Prostate gland (tissue), 2 donors: ENCODE measurements at regions not wholly inside any gene's neighbourhood (a gene's known extent, or its start where the extent isn't known, plus 50 kb on each side); places are given as distances from the start of the nearest gene placed in this dataset.

Source experiments
- DNase-seq: peaks from one replicate; pipeline ENCODE4 v3.0.0-alpha.2; 2019; ENCODE audit warnings: low spot score
- H3K27ac ChIP-seq, 2 donors: fragments of 200-600 bp; sonication (generic); 2 replicates each; pipeline ENCODE4 v1.5.1; 2017 to 2019
- H3K27me3 ChIP-seq: fragments of 200-600 bp; sonication (generic); replicated peaks from 2 replicates; pipeline ENCODE4 v1.5.1; 2019; ENCODE audit not compliant: insufficient read depth
- H3K36me3 ChIP-seq, 2 donors: fragments of 200-600 bp; sonication (generic); 1 replicate in 1 of 2; 2 replicates in 1 of 2; pipeline versions ENCODE4 v1.5.1 to v1.8.1; 2017 to 2019
- H3K4me1 ChIP-seq: fragments of 200-600 bp; sonication (generic); replicated peaks from 2 replicates; pipeline ENCODE4 v1.5.1; 2019
- H3K4me3 ChIP-seq, 2 donors: fragments of 200-600 bp; sonication (generic); 2 replicates each; pipeline ENCODE4 v1.5.1; 2017 to 2019
- H3K9me3 ChIP-seq: fragments of 200-600 bp; sonication (generic); 2 replicates; pipeline ENCODE4 v1.5.1; 2017
- POLR2A ChIP-seq: fragments of 450-650 bp; IDR thresholded peaks from one replicate; pipeline ENCODE4 v1.6.1; 2016; ENCODE audit warnings: antibody characterized with exemption, mild to moderate bottlenecking
- POLR2AphosphoS5 ChIP-seq: sonication (generic); formaldehyde crosslinking; IDR thresholded peaks from one replicate; pipeline ENCODE4 v1.6.1; 2017; ENCODE audit warnings: antibody characterized with exemption
- WGBS: methylation state at CpG from one replicate; pipeline ENCODE4 v1.1.5; 2018; 5-methylcytosine and 5-hydroxymethylcytosine counted together
- intact Hi-C: fragments of 100-400 bp; cut with DNase I; formaldehyde crosslinking; loops from one replicate; pipeline ENCODE4 v1.14.2; 2022
- TF ChIP-seq, protein P1 (sequence below), 4 experiments: fragments of 200-600 bp in 2 of 4; fragments of 450-650 bp in 2 of 4; sonication (generic) in 2 of 4; IDR thresholded peaks; 1 replicate in 3 of 4; 2 replicates in 1 of 4; pipeline ENCODE4 v1.5.1; 2016 to 2019; ENCODE audit warnings: antibody characterized with exemption in 4 of 4, mild to moderate bottlenecking in 2 of 4, moderate library complexity in 2 of 4

DNA sequence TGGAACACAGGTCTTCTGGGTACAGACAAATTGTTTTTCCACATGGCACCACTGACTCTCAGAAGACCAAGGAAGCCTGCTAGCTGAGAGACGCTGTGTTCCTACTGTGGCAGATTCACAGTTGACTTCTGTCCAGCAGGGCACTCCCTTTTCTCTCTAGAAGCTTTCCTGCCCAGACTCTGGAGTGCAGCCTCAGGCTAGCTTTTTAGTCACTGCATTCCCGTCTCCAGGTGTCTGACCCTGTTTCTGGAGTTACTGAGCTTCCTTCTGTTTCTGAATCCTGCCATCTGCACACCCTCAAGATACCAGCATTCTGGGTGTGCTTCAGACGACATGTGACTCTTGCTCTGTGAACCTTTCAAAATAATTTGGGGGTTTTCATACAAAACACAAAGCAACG is 125.1 kb downstream of the TMEM200C start:
- Histone ChIP-seq H3K27ac (no peak overlapping the region), H3K9me3 (no peaks in the 10 kb centered on the region), H3K36me3 (no peaks in the 10 kb centered on the region), H3K27me3 (peaks cover 3% of the 10 kb centered on the region), H3K4me1 (no peaks in the 10 kb centered on the region), H3K4me3 (no peak overlapping the region)
- WGBS, result 51% methylated on average over 4 of the region's 4 CpGs
- TF ChIP-seq POLR2AphosphoS5 (no peak), POLR2A (no peak)
- TF ChIP-seq, protein P1, sequence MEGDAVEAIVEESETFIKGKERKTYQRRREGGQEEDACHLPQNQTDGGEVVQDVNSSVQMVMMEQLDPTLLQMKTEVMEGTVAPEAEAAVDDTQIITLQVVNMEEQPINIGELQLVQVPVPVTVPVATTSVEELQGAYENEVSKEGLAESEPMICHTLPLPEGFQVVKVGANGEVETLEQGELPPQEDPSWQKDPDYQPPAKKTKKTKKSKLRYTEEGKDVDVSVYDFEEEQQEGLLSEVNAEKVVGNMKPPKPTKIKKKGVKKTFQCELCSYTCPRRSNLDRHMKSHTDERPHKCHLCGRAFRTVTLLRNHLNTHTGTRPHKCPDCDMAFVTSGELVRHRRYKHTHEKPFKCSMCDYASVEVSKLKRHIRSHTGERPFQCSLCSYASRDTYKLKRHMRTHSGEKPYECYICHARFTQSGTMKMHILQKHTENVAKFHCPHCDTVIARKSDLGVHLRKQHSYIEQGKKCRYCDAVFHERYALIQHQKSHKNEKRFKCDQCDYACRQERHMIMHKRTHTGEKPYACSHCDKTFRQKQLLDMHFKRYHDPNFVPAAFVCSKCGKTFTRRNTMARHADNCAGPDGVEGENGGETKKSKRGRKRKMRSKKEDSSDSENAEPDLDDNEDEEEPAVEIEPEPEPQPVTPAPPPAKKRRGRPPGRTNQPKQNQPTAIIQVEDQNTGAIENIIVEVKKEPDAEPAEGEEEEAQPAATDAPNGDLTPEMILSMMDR (IDR thresholded peaks at IDR 0.05), result no peak
- DNase-seq, result no peak
- intact Hi-C loops, result no loop called here

DNA sequence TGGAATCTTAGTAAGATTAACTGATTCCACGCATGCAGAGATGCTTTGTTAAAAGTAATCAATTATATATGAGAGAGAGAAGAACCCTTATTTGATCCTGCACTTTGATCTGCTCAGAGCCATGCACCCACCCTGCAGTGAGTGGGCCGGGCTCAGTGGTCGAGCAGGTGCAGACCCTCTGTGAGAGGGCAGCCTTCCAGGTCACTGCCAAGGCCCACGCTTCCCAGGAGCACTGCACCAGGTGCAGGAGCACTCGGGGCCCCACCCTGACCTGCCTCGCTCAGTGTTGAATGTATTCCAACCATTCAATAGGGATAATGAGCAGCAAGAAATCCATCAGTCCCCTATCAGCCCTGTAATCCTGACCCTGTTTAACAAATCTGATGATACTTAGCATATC is 126.9 kb downstream of the TMEM200C start:
- no peaks in the 10 kb centered on the region for H3K4me1 ChIP-seq
- no peak overlapping the region for H3K27ac ChIP-seq
- 72% methylated on average over 6 of the region's 6 CpGs for WGBS
- no peak for DNase-seq
- H3K4me3 ChIP-seq, result no peak overlapping the region
- no peak for TF ChIP-seq POLR2A
- no peak for TF ChIP-seq POLR2AphosphoS5
- TF ChIP-seq, protein P1 (IDR thresholded peaks at IDR 0.05), result no peak
- H3K27me3 ChIP-seq, result peaks cover 3% of the 10 kb centered on the region
- H3K36me3 ChIP-seq, result no peaks in the 10 kb centered on the region
- intact Hi-C loops, result no loop called here
- H3K9me3 ChIP-seq, result no peaks in the 10 kb centered on the region

DNA sequence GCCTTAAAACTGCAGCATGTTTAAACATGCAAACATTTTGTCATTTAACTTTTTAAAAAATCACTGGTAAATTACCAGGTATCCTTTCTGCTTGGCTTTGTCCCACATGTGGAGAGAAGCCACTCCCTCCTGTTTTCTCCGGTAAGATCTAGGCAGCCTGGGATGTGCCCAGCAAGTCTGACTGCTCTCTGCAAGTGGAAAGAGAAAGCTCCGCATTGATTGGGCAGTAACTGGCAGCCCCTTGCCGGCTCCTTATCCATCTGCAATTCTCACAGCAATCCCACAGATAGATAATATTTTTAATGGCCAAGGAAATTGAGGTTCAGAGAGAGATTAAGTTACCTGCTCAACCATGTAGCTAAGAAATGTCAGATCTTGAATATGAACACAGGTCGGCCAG is 136.1 kb downstream of the TMEM200C start:
- no peak overlapping the region for H3K4me3 ChIP-seq
- H3K36me3 ChIP-seq, result no peaks in the 10 kb centered on the region
- H3K27me3 ChIP-seq, result no peaks in the 10 kb centered on the region
- 7% methylated on average over 4 of the region's 4 CpGs for WGBS
- TF ChIP-seq POLR2A (no peak), POLR2AphosphoS5 (no peak)
- TF ChIP-seq, protein P1 (IDR thresholded peaks at IDR 0.05), result no peak
- DNase-seq, result no peak
- H3K4me1 ChIP-seq, result no peaks in the 10 kb centered on the region
- intact Hi-C loops, result no loop called here
- no peak overlapping the region for H3K27ac ChIP-seq
- no peaks in the 10 kb centered on the region for H3K9me3 ChIP-seq

DNA sequence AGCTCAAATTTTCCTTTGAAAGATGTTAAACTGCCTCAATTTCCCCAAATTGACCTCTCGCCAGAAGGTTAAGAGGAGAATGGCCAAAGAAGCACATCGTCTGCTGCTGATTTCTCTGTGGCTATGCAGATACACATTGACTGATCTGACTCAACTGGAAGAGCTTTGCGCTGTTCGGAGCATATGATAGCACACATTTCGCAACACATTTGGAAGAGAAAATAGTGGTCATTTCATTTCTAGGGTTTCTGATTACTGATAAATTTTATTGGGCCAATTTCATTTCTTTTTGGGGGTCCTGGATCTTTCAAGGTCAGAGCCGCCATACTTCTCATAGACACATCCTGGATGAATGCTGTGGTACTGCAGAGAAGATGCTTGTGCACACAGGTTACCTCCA is 138.5 kb downstream of the TMEM200C start:
- no peaks in the 10 kb centered on the region for H3K4me1 ChIP-seq
- no peak for TF ChIP-seq POLR2AphosphoS5
- no peak for DNase-seq
- no peak overlapping the region for H3K27ac ChIP-seq
- intact Hi-C loops, result no loop called here
- no peak overlapping the region for H3K4me3 ChIP-seq
- no peaks in the 10 kb centered on the region for H3K27me3 ChIP-seq
- H3K9me3 ChIP-seq, result no peaks in the 10 kb centered on the region
- WGBS, result 87% methylated on average over 6 of the region's 6 CpGs
- no peaks in the 10 kb centered on the region for H3K36me3 ChIP-seq

DNA sequence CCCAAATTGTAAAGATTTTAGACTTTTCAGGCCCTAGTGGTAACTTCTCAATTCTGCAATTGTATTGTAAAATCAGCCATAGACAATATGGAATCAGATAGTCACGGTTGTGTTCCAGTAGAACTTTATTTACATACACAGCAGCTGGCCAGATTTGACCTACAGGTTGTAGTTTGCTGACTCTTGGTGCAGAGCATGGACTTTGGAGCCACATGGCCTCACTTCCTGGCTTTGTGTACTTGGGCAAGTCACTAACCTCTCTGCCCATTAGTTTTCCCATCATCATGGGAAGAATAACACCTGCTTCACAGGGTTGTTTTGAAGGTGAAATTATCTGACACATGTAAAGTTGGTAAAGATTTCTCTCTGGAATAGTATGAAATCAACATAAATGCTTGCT is 147.6 kb downstream of the TMEM200C start:
- DNase-seq, result no peak
- intact Hi-C loops, result no loop called here
- Histone ChIP-seq H3K9me3 (no peaks in the 10 kb centered on the region), H3K27ac (no peak overlapping the region), H3K36me3 (no peaks in the 10 kb centered on the region), H3K27me3 (no peaks in the 10 kb centered on the region), H3K4me3 (no peak overlapping the region), H3K4me1 (no peaks in the 10 kb centered on the region)
- TF ChIP-seq POLR2A (no peak), POLR2AphosphoS5 (no peak)
- TF ChIP-seq, protein P1 (IDR thresholded peaks at IDR 0.05), result no peak
- WGBS, result 66% methylated on average over 1 of the region's 1 CpG
